Upper lobe of left lung (tissue), 6 donors: ENCODE measurements at regions not wholly inside any gene's neighbourhood (a gene's known extent, or its start where the extent isn't known, plus 50 kb on each side); places are given as distances from the start of the nearest gene placed in this dataset.

Source experiments
- ATAC-seq, 2 donors: fragments of 200-7000 bp; cut with Tn5 transposase; one replicate each; pipeline ENCODE4 v1.9.1; 2022; ENCODE audit warnings: mild to moderate bottlenecking in 2 of 2, moderate library complexity in 2 of 2; ENCODE audit not compliant: low FRiP score in 2 of 2
- DNase-seq, 2 donors: peaks; one replicate each; pipeline ENCODE4 v3.0.0-alpha.2; 2019 to 2020
- H3K27ac ChIP-seq, 4 donors: fragments of 200-600 bp; sonication (generic); one replicate each; pipeline ENCODE4 v1.5.1; 2016 to 2019
- H3K27me3 ChIP-seq, 4 donors: fragments of 200-600 bp; sonication (generic); one replicate each; pipeline ENCODE4 v1.5.1; 2017 to 2019
- H3K36me3 ChIP-seq, 4 donors: fragments of 200-600 bp; sonication (generic); one replicate each; pipeline ENCODE4 v1.5.1; 2016 to 2019
- H3K4me1 ChIP-seq, 4 donors: fragments of 200-600 bp; sonication (generic); one replicate each; pipeline ENCODE4 v1.5.1; 2018 to 2019
- H3K4me3 ChIP-seq, 4 donors: fragments of 200-600 bp; sonication (generic); one replicate each; pipeline ENCODE4 v1.5.1; 2017 to 2019; ENCODE audit warnings: mild to moderate bottlenecking in 2 of 4, moderate library complexity in 1 of 4
- H3K9me3 ChIP-seq, 4 donors: fragments of 200-600 bp; sonication (generic); one replicate each; pipeline ENCODE4 v1.5.1; 2018 to 2019
- CTCF ChIP-seq, 6 experiments: fragments of 450-650 bp in 4 of 6; fragments of 200-600 bp in 2 of 6; sonication (generic) in 2 of 6; IDR thresholded peaks; one replicate each; pipeline ENCODE4 v1.5.1; 2016 to 2019; ENCODE audit warnings: antibody characterized with exemption in 6 of 6
- EP300 ChIP-seq, 4 donors: sonication (generic); formaldehyde crosslinking; IDR thresholded peaks; one replicate each; pipeline ENCODE4 v1.5.1; 2017; ENCODE audit warnings: antibody characterized with exemption in 4 of 4, control low read depth in 2 of 4
- POLR2A ChIP-seq, 4 donors: fragments of 450-650 bp; IDR thresholded peaks; one replicate each; pipeline ENCODE4 v1.5.1; 2016 to 2017; ENCODE audit warnings: antibody characterized with exemption in 4 of 4, mild to moderate bottlenecking in 2 of 4
- POLR2AphosphoS5 ChIP-seq, 2 donors: sonication (generic); formaldehyde crosslinking; IDR thresholded peaks; one replicate each; pipeline ENCODE4 v1.5.1; 2017; ENCODE audit warnings: antibody characterized with exemption in 2 of 2
- WGBS, 2 donors: methylation state at CpG; one replicate each; pipeline ENCODE4 v1.1.5; 2017 to 2018; 5-methylcytosine and 5-hydroxymethylcytosine counted together
- donor health status: DM: no; HTN: no; CAD: no; lungs with moderate emphysema.
- donor health status: DM: no; HTN: yes; CAD: no; lungs with severe emphysema.

GRCh38 chr16:14334366-14335080 lies 263.4 kb downstream of the MRTFB start:
- H3K4me1 ChIP-seq: peaks cover 0 to 2% (median 0%) of the 10 kb centered on the region in 4 donors
- 75 to 77% methylated on average over 13 of the region's 13 CpGs for WGBS, 2 donors
- no peak overlapping the region for H3K27ac ChIP-seq
- no peaks in the 10 kb centered on the region for H3K36me3 ChIP-seq
- no peaks in the 10 kb centered on the region for H3K27me3 ChIP-seq
- no peak for TF ChIP-seq POLR2AphosphoS5 (IDR thresholded peaks at IDR 0.05)
- TF ChIP-seq CTCF (IDR thresholded peaks at IDR 0.05): no peak
- TF ChIP-seq EP300 (IDR thresholded peaks at IDR 0.05): no peak
- TF ChIP-seq POLR2A (IDR thresholded peaks at IDR 0.05): no peak
- H3K4me3 ChIP-seq: no peak overlapping the region
- ATAC-seq (no peak), DNase-seq (no peak)
- H3K9me3 ChIP-seq: peaks cover 0 to 3% (median 0%) of the 10 kb centered on the region in 4 donors

- peaks cover 0 to 3% (median 0%) of the 10 kb centered on the region in 4 donors for H3K9me3 ChIP-seq
- no peak overlapping the region for H3K4me3 ChIP-seq
- ATAC-seq (no peak), DNase-seq (no peak)
- WGBS, 2 donors: 91 to 100% methylated on average over 1 to 2 of the region's 2 CpGs
- H3K36me3 ChIP-seq: no peaks in the 10 kb centered on the region
- TF ChIP-seq POLR2AphosphoS5 (IDR thresholded peaks at IDR 0.05): no peak
- TF ChIP-seq CTCF (IDR thresholded peaks at IDR 0.05): no peak
- no peak for TF ChIP-seq EP300 (IDR thresholded peaks at IDR 0.05)
- TF ChIP-seq POLR2A (IDR thresholded peaks at IDR 0.05): no peak
- no peak overlapping the region for H3K27ac ChIP-seq
- no peaks in the 10 kb centered on the region for H3K27me3 ChIP-seq
- peaks cover 0 to 2% (median 0%) of the 10 kb centered on the region in 4 donors for H3K4me1 ChIP-seq
Observed at GRCh38 chr16:14333361-14333760, 262.2 kb downstream of the MRTFB start.

- DNase-seq: no peak
- no peaks in the 10 kb centered on the region for H3K27me3 ChIP-seq
- H3K4me1 ChIP-seq: no peaks in the 10 kb centered on the region
- H3K27ac ChIP-seq: no peak overlapping the region
- TF ChIP-seq CTCF (IDR thresholded peaks at IDR 0.05) (no peak), EP300 (IDR thresholded peaks at IDR 0.05) (no peak), POLR2A (IDR thresholded peaks at IDR 0.05) (no peak), POLR2AphosphoS5 (IDR thresholded peaks at IDR 0.05) (no peak)
- peaks cover 0 to 3% (median 0%) of the 10 kb centered on the region in 4 donors for H3K9me3 ChIP-seq
- no peak overlapping the region for H3K4me3 ChIP-seq
- no peak for ATAC-seq
- 69 to 86% methylated on average over 2 of the region's 2 CpGs for WGBS, 2 donors
- no peaks in the 10 kb centered on the region for H3K36me3 ChIP-seq
Observed at GRCh38 chr16:14331020-14331419, 259.9 kb downstream of the MRTFB start.

- no peak overlapping the region for H3K4me3 ChIP-seq
- no peak for DNase-seq
- TF ChIP-seq CTCF (IDR thresholded peaks at IDR 0.05): no peak
- no peak for TF ChIP-seq EP300 (IDR thresholded peaks at IDR 0.05)
- no peak for TF ChIP-seq POLR2A (IDR thresholded peaks at IDR 0.05)
- TF ChIP-seq POLR2AphosphoS5 (IDR thresholded peaks at IDR 0.05): no peak
- WGBS, 2 donors: 89 to 90% methylated on average over 3 of the region's 3 CpGs
- H3K27me3 ChIP-seq: no peaks in the 10 kb centered on the region
- no peak overlapping the region for H3K27ac ChIP-seq
- H3K4me1 ChIP-seq: no peaks in the 10 kb centered on the region
- H3K9me3 ChIP-seq: no peaks in the 10 kb centered on the region
- H3K36me3 ChIP-seq: no peaks in the 10 kb centered on the region
- ATAC-seq: no peak
Observed at GRCh38 chr16:14329727-14330350, 258.7 kb downstream of the MRTFB start.
